GM18868 (cell line): ENCODE measurements at regions not wholly inside any gene's neighbourhood (a gene's known extent, or its start where the extent isn't known, plus 50 kb on each side); places are given as distances from the start of the nearest gene placed in this dataset.
"Not testable (repeated sequence)": the region's sequence is repeated elsewhere in the genome, so short reads cannot be mapped to it uniquely, and the experiment has no call there.

Experiments used
- ATAC-seq: cut with Tn5 transposase; IDR thresholded peaks from one replicate; pipeline ENCODE4 v1.9.1; 2021; ENCODE audit warnings: mild to moderate bottlenecking, moderate library complexity; ENCODE audit not compliant: unreplicated experiment

GRCh38 chr11:97487387-97487786, 1097.6 kb downstream of the JRKL start:
- ATAC-seq: no peak

- no peak for ATAC-seq
Measured at GRCh38 chr11:97498891-97499290, 1109.1 kb downstream of the JRKL start.

- no peak for ATAC-seq
Measured at GRCh38 chr11:97502201-97502600, 1112.4 kb downstream of the JRKL start.

- no peak for ATAC-seq
Measured at GRCh38 chr11:97506076-97506759, 1116.4 kb downstream of the JRKL start.

- ATAC-seq: no peak
Measured at GRCh38 chr11:97514446-97514845, 1124.6 kb downstream of the JRKL start.

- no peak for ATAC-seq
Measured at GRCh38 chr11:97516688-97517087, 1126.9 kb downstream of the JRKL start.

GRCh38 chr11:97525273-97525672, 1135.5 kb downstream of the JRKL start:
- no peak for ATAC-seq

- ATAC-seq: no peak
Measured at GRCh38 chr11:97537407-97538150, 1147.8 kb downstream of the JRKL start.

GRCh38 chr11:97544431-97544830, 1154.6 kb downstream of the JRKL start:
- ATAC-seq: no peak

- no peak for ATAC-seq
Measured at GRCh38 chr11:97548280-97548679, 1158.5 kb downstream of the JRKL start.

- no peak for ATAC-seq
Measured at GRCh38 chr11:97557399-97557798, 1167.6 kb downstream of the JRKL start.

GRCh38 chr11:97567801-97568200, 1178.0 kb downstream of the JRKL start:
- no peak for ATAC-seq

GRCh38 chr11:97570636-97571035, 1180.8 kb downstream of the JRKL start:
- no peak for ATAC-seq

GRCh38 chr11:97573771-97574170, 1184.0 kb downstream of the JRKL start:
- ATAC-seq: not testable (repeated sequence)

GRCh38 chr11:97574976-97575665, 1185.3 kb downstream of the JRKL start:
- ATAC-seq: no peak

- ATAC-seq: no peak
Measured at GRCh38 chr11:97607291-97608000, 1217.6 kb downstream of the JRKL start.

- ATAC-seq: peak; percentile 54
Measured at GRCh38 chr11:97610000-97610399, 1220.2 kb downstream of the JRKL start.

GRCh38 chr11:97610854-97611253, 1221.0 kb downstream of the JRKL start:
- ATAC-seq: peak; percentile 52

GRCh38 chr11:97611345-97611744, 1221.5 kb downstream of the JRKL start:
- ATAC-seq: no peak

- ATAC-seq: no peak
Measured at GRCh38 chr11:97614606-97615005, 1224.8 kb downstream of the JRKL start.

- ATAC-seq: no peak
Measured at GRCh38 chr11:97615546-97615945, 1225.7 kb downstream of the JRKL start.
